ENCODE measurements at regions not wholly inside any gene's neighbourhood (a gene's known extent, or its start where the extent isn't known, plus 50 kb on each side); places are given as distances from the start of the nearest gene placed in this dataset.
"Not testable (repeated sequence)": the region's sequence is repeated elsewhere in the genome, so short reads cannot be mapped to it uniquely, and the experiment has no call there.

DNA sequence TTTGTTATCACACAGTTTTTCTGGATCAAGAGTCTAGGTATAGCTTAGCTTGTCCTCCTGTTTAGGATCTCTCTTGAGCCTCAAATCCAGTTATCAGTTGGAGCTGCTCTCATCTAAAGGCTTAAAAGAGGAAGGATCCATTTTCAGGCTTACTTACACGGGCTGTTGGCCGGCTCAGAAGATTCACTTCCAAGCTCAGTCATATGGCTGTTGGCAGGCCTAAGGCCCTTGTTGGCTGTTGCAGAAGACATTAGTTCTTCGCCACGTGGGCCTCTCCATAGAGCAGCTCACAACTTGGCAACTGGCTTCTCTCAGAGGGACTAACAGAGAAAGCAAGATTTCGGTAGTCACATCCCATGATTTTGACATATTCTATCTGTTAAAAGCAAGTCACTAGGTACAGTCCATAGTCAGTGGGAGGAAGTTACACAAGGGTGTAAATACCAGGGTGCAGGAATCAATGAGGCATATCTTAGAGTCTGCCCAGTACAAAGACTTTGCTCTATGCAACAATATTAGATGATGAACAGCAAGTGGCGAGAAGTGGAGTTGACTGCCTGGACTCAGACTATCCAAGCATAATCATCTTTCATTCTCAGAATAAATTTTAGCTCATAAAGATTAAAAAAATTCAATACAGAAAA is 280.1 kb upstream of the MBL2 start:
- Histone ChIP-seq H3K36me3 (no peaks in the 10 kb centered on the region), H3K27ac (no peak overlapping the region), H3K4me1 (no peaks in the 10 kb centered on the region), H3K27me3 (no peaks in the 10 kb centered on the region), H3K9me3 (no peaks in the 10 kb centered on the region), H3K4me3 (no peak overlapping the region)
- ATAC-seq (no peak), DNase-seq (peak in 1 of 4 donors; percentile 2)
- TF ChIP-seq, protein P1, sequence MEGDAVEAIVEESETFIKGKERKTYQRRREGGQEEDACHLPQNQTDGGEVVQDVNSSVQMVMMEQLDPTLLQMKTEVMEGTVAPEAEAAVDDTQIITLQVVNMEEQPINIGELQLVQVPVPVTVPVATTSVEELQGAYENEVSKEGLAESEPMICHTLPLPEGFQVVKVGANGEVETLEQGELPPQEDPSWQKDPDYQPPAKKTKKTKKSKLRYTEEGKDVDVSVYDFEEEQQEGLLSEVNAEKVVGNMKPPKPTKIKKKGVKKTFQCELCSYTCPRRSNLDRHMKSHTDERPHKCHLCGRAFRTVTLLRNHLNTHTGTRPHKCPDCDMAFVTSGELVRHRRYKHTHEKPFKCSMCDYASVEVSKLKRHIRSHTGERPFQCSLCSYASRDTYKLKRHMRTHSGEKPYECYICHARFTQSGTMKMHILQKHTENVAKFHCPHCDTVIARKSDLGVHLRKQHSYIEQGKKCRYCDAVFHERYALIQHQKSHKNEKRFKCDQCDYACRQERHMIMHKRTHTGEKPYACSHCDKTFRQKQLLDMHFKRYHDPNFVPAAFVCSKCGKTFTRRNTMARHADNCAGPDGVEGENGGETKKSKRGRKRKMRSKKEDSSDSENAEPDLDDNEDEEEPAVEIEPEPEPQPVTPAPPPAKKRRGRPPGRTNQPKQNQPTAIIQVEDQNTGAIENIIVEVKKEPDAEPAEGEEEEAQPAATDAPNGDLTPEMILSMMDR (IDR thresholded peaks at IDR 0.05): no peak
- intact Hi-C loops (cut with DNase I): no loop called here

DNA sequence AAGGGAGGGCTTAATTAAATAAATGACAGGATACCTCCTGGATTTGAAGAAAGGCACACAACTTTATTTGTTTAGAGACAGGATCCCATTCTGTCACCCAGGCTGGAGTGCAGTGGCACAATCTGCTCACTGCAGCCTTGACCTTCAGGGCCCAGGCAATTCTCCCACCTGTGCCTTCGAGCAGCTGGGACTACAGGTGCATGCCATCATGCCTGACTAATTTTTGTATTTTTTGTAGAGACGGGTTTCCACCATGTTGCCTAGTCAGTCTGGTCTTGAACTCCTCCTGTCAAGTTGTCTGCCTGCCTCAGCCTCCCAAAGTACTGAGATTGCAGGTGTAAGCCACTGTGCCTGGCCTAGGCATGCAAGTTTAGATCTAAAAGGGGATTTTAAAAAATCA is 272.7 kb upstream of the MBL2 start:
- Histone ChIP-seq H3K36me3 (no peaks in the 10 kb centered on the region), H3K4me3 (no peak overlapping the region)
- no peak for DNase-seq

DNA sequence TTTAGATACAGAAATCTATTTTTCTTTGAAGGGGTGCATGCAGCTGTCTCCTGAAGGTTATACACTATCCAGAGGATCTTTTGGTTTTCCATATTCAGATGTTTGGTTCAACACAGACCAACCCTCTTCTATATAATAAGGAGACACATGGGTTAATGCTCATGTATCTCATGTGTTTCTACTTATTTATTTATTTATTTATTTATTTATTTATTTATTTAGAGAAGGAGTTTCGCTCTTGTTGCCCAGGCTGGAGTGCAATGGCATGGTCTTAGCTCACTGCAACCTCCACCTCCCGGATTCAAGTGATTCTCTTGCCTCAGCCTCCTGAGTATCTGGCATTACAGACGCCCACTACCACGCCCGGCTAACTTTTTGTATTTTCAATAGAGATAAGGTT is 263.2 kb upstream of the MBL2 start:
- H3K36me3 ChIP-seq; H3K4me1 ChIP-seq; ATAC-seq; H3K4me3 ChIP-seq; H3K27me3 ChIP-seq; DNase-seq; H3K9me3 ChIP-seq; intact Hi-C loops (cut with DNase I); H3K27ac ChIP-seq: not testable (repeated sequence)

More for the DNA sequence above, 272.7 kb upstream of the MBL2 start:
- Histone ChIP-seq H3K4me1 (no peaks in the 10 kb centered on the region), H3K27ac (no peak overlapping the region), H3K9me3 (no peaks in the 10 kb centered on the region), H3K27me3 (no peaks in the 10 kb centered on the region)
- intact Hi-C loops (cut with DNase I): no loop called here
- no peak for ATAC-seq
- TF ChIP-seq, protein P1 (IDR thresholded peaks at IDR 0.05): no peak

DNA sequence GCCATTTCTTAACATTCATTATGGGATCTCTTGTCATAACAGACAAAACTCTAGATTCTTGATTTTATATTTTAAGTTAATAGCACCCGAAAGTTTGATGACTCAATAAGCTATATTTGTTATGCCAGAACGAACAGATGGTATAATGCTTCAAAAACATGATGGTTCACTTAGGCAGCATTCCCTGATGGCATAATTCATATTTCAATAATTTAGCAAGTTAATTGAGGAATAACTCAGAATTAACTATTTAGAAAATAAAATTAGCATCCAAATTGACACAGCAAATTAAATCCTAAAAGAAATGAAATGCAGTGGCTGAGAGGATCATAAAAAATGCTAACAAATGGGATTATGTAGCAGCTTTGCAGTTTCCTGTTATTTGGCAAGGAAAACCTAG is 260.8 kb upstream of the MBL2 start:
- Histone ChIP-seq H3K27me3 (no peaks in the 10 kb centered on the region), H3K4me1 (peaks cover 0 to 4% of the 10 kb centered on the region in 2 donors), H3K9me3 (no peaks in the 10 kb centered on the region), H3K27ac (no peak overlapping the region), H3K4me3 (no peak overlapping the region), H3K36me3 (no peaks in the 10 kb centered on the region)
- no peak for ATAC-seq
- intact Hi-C loops (cut with DNase I): no loop called here
- TF ChIP-seq, protein P1 (IDR thresholded peaks at IDR 0.05): no peak
- DNase-seq: no peak

DNA sequence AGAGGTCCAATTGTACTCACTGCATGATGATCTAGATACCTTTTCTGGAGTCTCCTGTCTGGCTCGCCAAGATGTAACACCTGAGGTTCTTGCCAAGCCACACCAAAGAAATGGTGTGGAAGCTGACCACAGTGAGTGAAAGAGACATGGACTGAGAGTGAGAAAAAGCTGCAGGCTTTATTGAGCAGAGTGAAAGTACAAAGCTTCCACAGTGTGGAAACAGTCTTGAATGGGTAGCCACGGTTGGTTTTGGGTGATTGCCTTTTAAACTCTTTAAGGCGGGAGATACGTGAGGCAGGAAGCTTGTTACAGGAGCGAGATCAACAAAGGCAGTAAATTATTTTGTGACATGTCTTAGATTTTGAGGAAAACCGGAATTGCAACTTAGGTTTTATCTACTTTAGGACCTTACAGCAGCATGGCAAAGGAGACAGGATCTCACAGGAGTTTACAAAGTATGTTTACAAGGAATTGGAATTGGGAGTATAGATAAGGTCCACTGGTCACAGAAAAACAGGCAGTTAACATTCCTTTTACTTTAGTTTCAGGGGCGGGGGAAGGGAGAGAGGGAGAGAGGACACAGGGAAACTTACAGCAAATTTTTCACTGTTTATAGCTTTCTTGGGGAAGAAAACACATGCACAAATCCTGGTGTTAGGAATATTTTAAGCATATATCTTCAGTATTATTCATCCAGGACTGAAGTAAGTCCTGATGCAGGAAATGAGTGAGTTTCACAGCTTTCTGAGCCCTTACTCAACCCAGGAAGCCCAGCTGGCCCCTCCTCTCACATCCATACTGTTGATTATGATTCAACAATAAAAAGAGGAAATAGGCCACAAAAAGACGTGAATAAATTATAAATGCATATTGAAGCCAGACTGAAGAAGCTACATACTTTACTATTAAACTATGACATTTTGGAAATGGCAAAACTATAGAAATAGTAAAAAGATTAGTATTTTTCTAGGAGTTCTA is 257.6 kb upstream of the MBL2 start:
- H3K36me3 ChIP-seq; H3K9me3 ChIP-seq; intact Hi-C loops (cut with DNase I); DNase-seq; H3K4me1 ChIP-seq; H3K27me3 ChIP-seq; H3K4me3 ChIP-seq: not testable (repeated sequence)
- H3K27ac ChIP-seq: peak overlapping the region in 1 of 2 donors; percentile 2
- peak; percentile 32 for ATAC-seq

DNA sequence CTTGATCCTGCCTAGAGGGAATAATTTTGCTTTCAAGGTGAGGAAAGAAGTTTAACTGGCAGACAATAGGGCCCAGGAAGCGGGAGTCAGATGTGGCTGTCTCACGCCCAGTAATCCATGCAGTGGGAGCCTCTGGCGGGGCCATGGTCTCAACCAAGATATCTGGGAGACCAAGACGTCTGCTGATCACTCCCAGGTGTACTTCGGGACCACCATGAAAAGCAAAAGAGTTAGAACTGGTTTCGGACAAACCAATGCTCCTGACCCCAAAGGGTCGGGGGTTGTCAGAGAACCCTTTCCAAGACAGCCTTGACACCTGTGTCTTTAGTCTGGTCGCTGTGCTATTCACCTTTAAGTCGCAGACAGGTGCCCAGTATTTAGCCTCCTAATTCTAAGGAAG is 256.9 kb upstream of the MBL2 start:
- TF ChIP-seq, protein P1 (IDR thresholded peaks at IDR 0.05): no peak
- no peaks in the 10 kb centered on the region for H3K27me3 ChIP-seq
- intact Hi-C loops (cut with DNase I): no loop called here
- H3K4me1 ChIP-seq: peaks cover 0 to 4% of the 10 kb centered on the region in 2 donors
- no peaks in the 10 kb centered on the region for H3K36me3 ChIP-seq
- H3K9me3 ChIP-seq: no peaks in the 10 kb centered on the region
- ATAC-seq: no peak
- H3K4me3 ChIP-seq: no peak overlapping the region
- no peak for DNase-seq
- H3K27ac ChIP-seq: no peak overlapping the region

DNA sequence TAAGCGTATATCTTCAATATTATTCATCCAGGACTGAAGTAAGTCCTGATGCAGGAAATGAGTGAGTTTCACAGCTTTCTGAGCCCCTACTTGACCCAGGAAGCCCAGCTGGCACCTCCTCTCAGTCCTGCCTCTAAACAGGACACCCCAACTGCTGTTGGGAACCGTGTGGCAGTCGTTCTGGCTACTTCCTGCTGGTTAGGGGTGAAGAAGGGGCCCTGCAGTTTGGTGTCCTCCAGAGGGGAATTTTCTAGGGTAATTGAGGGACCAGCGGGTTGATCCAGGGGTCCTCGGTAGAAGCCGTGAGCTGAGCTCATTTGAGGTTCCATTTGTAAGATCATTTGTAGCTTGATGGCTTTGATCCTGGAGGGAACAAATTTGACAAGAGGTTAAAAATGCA is 253.2 kb upstream of the MBL2 start:
- H3K4me3 ChIP-seq; H3K4me1 ChIP-seq; DNase-seq; H3K9me3 ChIP-seq; H3K27ac ChIP-seq; H3K27me3 ChIP-seq; ATAC-seq; H3K36me3 ChIP-seq; intact Hi-C loops (cut with DNase I): not testable (repeated sequence)

Measured in left lung (tissue), 4 donors.